Rectal smooth muscle tissue (tissue), 1 donor: ENCODE measurements at regions not wholly inside any gene's neighbourhood (a gene's known extent, or its start where the extent isn't known, plus 50 kb on each side); places are given as distances from the start of the nearest gene placed in this dataset.
"Not testable (repeated sequence)": the region's sequence is repeated elsewhere in the genome, so short reads cannot be mapped to it uniquely, and the experiment has no call there.

Source experiments
- H3K27ac ChIP-seq: one replicate; pipeline ENCODE4 v1.7.0; 2013; ENCODE audit warnings: low read depth, low read length, inconsistent platforms
- H3K27me3 ChIP-seq: one replicate; pipeline ENCODE4 v1.7.0; 2013; ENCODE audit warnings: low read length; ENCODE audit not compliant: control insufficient read depth, insufficient read depth
- H3K36me3 ChIP-seq: one replicate; pipeline ENCODE4 v1.7.0; 2013; ENCODE audit warnings: low read length; ENCODE audit not compliant: control insufficient read depth, insufficient read depth
- H3K4me1 ChIP-seq: one replicate; pipeline ENCODE4 v1.7.0; 2013; ENCODE audit warnings: low read length; ENCODE audit not compliant: control insufficient read depth, insufficient read depth
- H3K4me3 ChIP-seq: one replicate; pipeline ENCODE4 v1.7.0; 2013; ENCODE audit warnings: low read length
- H3K9ac ChIP-seq: one replicate; pipeline ENCODE4 v1.7.0; 2013; ENCODE audit warnings: low read length

GRCh38 chr3:147522780-147523179 lies 113.6 kb downstream of the ZIC1 start:
- not testable (repeated sequence) for H3K4me1 ChIP-seq, H3K27ac ChIP-seq, H3K27me3 ChIP-seq, H3K9ac ChIP-seq, H3K36me3 ChIP-seq, H3K4me3 ChIP-seq

GRCh38 chr3:147529551-147529950 lies 120.4 kb downstream of the ZIC1 start:
- Histone ChIP-seq H3K27me3 (no peaks in the 10 kb centered on the region), H3K36me3 (no peaks in the 10 kb centered on the region), H3K9ac (no peak overlapping the region), H3K27ac (no peak overlapping the region), H3K4me1 (no peaks in the 10 kb centered on the region), H3K4me3 (no peak overlapping the region)

DNA sequence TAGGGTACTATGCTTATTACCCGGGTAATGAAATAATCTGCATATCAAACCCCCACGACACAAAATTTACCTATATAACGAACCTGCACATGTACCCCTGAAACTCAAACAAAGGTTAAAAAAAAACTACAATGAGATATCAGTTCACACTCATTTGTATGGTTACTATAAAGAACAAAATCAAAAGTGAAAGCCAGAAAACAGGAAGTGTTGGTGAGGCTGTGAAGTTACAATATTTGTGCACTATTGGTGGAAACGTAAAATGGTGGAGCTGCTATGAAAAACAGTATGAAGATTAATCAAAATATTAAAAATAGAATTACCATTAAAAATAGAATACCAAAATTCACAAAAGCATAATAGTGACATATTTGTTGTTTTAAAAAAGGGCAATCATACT lies 128.9 kb downstream of the ZIC1 start:
- Histone ChIP-seq H3K27ac (no peak overlapping the region), H3K27me3 (no peaks in the 10 kb centered on the region), H3K9ac (no peak overlapping the region), H3K36me3 (no peaks in the 10 kb centered on the region), H3K4me1 (no peaks in the 10 kb centered on the region), H3K4me3 (no peak overlapping the region)

- Histone ChIP-seq H3K27ac (no peak overlapping the region), H3K4me1 (no peaks in the 10 kb centered on the region)
Observed at GRCh38 chr3:147540921-147541320, 131.8 kb downstream of the ZIC1 start.

DNA sequence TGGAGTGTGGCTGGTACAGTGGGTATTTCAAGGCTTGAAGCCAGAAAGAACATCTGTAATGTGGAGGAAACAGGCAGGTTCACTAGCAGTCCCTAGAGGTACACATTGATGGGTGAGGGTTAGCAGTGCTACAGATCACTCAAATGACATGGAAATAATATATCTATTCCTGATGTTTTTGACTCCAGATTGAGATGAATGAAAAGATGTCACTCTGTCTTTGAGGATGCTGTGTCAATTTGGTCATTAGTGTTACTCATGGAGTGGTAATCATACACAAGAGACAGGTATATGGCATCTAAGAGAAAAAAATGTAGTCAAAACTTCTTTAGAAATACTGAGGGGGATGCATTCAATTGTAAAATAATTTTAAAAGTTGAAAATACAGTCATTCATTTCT lies 135.1 kb downstream of the ZIC1 start:
- Histone ChIP-seq H3K4me3 (no peak overlapping the region), H3K9ac (no peak overlapping the region), H3K27me3 (no peaks in the 10 kb centered on the region), H3K36me3 (no peaks in the 10 kb centered on the region), H3K27ac (no peak overlapping the region), H3K4me1 (no peaks in the 10 kb centered on the region)

More at GRCh38 chr3:147540921-147541320, 131.8 kb downstream of the ZIC1 start:
- Histone ChIP-seq H3K9ac (no peak overlapping the region), H3K36me3 (no peaks in the 10 kb centered on the region), H3K27me3 (no peaks in the 10 kb centered on the region), H3K4me3 (no peak overlapping the region)

DNA sequence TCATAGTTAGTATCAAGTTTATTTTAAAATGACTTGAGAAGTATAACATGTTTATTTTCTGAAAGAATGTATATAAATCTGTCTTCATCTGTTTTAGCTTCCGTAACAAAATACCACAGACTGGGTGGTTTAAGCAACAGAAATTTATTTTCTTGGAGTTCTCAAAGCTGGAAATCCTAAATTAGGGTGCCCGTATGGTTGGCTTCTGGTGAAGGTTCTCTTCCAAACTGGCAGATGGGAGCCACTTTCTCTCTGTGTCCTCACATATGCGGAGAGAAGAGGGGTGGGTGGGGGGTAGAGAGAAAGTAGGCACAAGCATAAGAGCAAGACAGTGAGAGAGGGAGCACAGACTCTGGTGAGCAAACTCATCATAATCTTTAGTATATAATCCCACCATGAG lies 142.3 kb downstream of the ZIC1 start:
- Histone ChIP-seq H3K27me3 (no peaks in the 10 kb centered on the region), H3K4me1 (no peaks in the 10 kb centered on the region), H3K36me3 (no peaks in the 10 kb centered on the region), H3K27ac (no peak overlapping the region), H3K4me3 (no peak overlapping the region), H3K9ac (no peak overlapping the region)

DNA sequence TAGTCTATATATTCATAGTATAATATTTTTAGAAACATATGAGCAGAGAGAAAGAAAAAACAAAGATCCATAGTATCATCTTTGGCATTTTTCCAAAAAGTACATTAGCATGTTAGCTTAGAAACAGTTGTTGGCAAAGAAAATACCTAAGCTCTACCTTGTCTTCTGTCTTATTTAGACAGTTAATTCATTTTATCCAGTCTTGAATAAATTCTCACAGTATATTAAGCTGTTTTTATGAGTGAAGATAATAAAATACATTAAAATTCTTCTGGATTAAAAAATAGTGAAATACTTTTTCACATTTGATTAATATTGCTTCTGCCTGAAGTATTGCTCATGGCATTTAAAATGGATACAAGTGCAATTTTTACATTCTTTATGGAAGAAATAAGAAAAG lies 145.2 kb downstream of the ZIC1 start:
- no peak overlapping the region for H3K9ac ChIP-seq
- H3K36me3 ChIP-seq = no peaks in the 10 kb centered on the region
- no peaks in the 10 kb centered on the region for H3K27me3 ChIP-seq
- no peak overlapping the region for H3K4me3 ChIP-seq
- no peak overlapping the region for H3K27ac ChIP-seq
- H3K4me1 ChIP-seq = no peaks in the 10 kb centered on the region

DNA sequence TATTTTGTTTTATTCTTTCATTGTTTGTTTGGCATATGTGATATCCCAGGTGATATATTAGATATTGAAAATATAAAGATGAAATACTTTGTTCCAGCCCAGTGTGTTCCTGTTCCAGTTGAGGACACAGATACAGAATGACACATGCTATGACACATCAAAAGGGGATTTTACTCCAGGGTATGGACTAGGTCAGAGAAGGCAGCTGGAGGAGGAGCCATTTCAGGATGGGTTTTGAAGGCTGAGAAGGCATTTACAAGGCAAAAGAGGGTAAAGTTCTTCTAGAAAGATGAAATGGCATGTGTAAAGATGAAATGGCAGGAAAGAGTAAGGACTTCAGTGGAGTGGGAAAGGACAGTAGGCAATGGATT lies 163.8 kb downstream of the ZIC1 start:
- no peaks in the 10 kb centered on the region for H3K36me3 ChIP-seq
- no peaks in the 10 kb centered on the region for H3K4me1 ChIP-seq
- no peak overlapping the region for H3K9ac ChIP-seq
- no peaks in the 10 kb centered on the region for H3K27me3 ChIP-seq
- no peak overlapping the region for H3K4me3 ChIP-seq
- no peak overlapping the region for H3K27ac ChIP-seq

DNA sequence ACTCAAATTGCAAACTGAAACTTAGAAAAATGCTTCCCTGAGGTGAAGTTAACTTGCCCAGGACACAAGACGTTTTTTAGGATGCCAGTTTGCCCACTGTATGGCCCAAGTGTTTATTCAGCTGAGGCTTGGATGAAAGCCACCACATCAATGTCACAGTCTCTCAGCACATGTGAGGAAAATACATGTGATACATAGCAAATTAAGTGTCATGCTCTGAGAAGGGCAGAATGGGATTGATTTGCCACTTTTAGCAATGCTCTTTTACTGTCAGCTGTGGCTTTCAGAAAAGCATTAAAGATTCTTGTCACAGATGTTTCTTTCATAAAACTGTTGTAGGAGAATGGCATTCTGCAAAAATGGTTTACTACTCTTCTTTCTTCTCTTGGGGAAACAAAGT lies 165.5 kb downstream of the ZIC1 start:
- Histone ChIP-seq H3K36me3 (no peaks in the 10 kb centered on the region), H3K27ac (no peak overlapping the region), H3K4me3 (no peak overlapping the region), H3K4me1 (no peaks in the 10 kb centered on the region), H3K27me3 (no peaks in the 10 kb centered on the region), H3K9ac (no peak overlapping the region)

DNA sequence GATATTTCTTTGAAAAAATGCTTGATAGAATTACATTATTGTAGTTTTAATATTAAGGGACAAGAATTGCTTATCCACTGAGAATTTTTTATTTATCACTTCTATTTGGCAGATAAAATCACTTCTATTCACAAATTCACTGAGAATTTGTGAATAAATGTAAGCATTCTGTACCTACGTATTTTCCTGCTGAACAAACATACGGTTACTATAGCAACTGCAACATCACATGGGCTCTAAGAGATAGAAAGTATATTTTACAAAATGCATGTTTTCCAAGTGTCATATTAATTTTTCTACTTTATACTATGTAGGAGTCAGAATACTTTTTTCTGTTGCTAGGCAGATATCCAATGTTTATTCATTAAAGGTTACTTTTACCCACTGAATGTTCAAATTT lies 166.2 kb downstream of the ZIC1 start:
- no peaks in the 10 kb centered on the region for H3K4me1 ChIP-seq
- no peak overlapping the region for H3K27ac ChIP-seq
- H3K27me3 ChIP-seq = no peaks in the 10 kb centered on the region
- H3K9ac ChIP-seq = no peak overlapping the region
- no peak overlapping the region for H3K4me3 ChIP-seq
- H3K36me3 ChIP-seq = no peaks in the 10 kb centered on the region

GRCh38 chr3:147582642-147583041 lies 173.5 kb downstream of the ZIC1 start:
- Histone ChIP-seq H3K9ac (no peak overlapping the region), H3K36me3 (no peaks in the 10 kb centered on the region), H3K4me1 (no peaks in the 10 kb centered on the region), H3K27ac (no peak overlapping the region), H3K27me3 (no peaks in the 10 kb centered on the region), H3K4me3 (no peak overlapping the region)

DNA sequence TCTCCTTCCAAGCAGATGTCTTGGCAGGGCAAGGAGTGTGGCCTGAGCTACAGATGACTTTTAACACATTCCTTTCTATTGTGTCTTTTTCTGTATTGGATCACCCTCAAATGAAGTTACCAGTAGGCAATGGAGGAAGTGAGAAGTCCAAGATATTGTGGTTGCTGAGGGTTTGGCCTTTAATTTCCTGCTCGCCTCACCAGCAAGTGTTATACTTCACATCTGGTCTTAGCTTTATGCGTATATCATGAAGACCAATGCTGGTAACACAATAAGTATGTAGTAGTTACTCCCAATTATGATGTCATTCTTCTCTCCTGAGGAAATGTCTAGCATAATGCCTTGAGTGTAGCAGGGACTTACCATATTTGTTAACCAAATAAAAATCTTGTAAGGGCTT lies 179.9 kb downstream of the ZIC1 start:
- Histone ChIP-seq H3K9ac (no peak overlapping the region), H3K27ac (no peak overlapping the region), H3K4me3 (no peak overlapping the region), H3K4me1 (no peaks in the 10 kb centered on the region), H3K27me3 (no peaks in the 10 kb centered on the region), H3K36me3 (no peaks in the 10 kb centered on the region)

- Histone ChIP-seq H3K4me1 (no peaks in the 10 kb centered on the region), H3K27ac (no peak overlapping the region), H3K36me3 (no peaks in the 10 kb centered on the region), H3K9ac (no peak overlapping the region), H3K27me3 (no peaks in the 10 kb centered on the region), H3K4me3 (no peak overlapping the region)
Observed at GRCh38 chr3:147604136-147604535, 195.0 kb downstream of the ZIC1 start.

- Histone ChIP-seq H3K4me1 (no peaks in the 10 kb centered on the region), H3K36me3 (no peaks in the 10 kb centered on the region), H3K4me3 (no peak overlapping the region), H3K27ac (no peak overlapping the region), H3K9ac (no peak overlapping the region), H3K27me3 (no peaks in the 10 kb centered on the region)
Observed at GRCh38 chr3:147613725-147614124, 204.6 kb downstream of the ZIC1 start.
